PFSK-1 (cell line): ENCODE measurements at regions not wholly inside any gene's neighbourhood (a gene's known extent, or its start where the extent isn't known, plus 50 kb on each side); places are given as distances from the start of the nearest gene placed in this dataset.

Experiments used
- FOXP2 ChIP-seq: optimal IDR thresholded peaks from 2 replicates; pipeline ENCODE3; 2011; ENCODE audit warnings: borderline replicate concordance, control low read depth, inconsistent platforms; ENCODE audit not compliant: insufficient read depth; ENCODE audit errors: extremely low read length, extremely low read depth
- POLR2AphosphoS5 ChIP-seq: IDR thresholded peaks from 2 replicates; pipeline ENCODE4 v1.6.1; 2012; ENCODE audit warnings: low read depth, mild to moderate bottlenecking, control low read depth, low read length, moderate library complexity
- REST ChIP-seq, 2 experiments: IDR thresholded peaks; 2 replicates each; pipeline versions ENCODE4 v1.6.1 to v1.8.0; 2011 to 2012; ENCODE audit warnings: low read depth in 2 of 2, low read length in 2 of 2, control low read depth in 1 of 2, inconsistent platforms in 1 of 2, mild to moderate bottlenecking in 1 of 2, moderate library complexity in 1 of 2; ENCODE audit not compliant: insufficient read depth in 1 of 2
- SIN3A ChIP-seq: IDR thresholded peaks from 2 replicates; pipeline ENCODE4 v1.6.1; 2012; ENCODE audit warnings: mild to moderate bottlenecking, low read length, moderate library complexity, borderline replicate concordance; ENCODE audit not compliant: insufficient read depth
- TAF1 ChIP-seq: IDR thresholded peaks from 2 replicates; pipeline ENCODE4 v1.6.1; 2012; ENCODE audit warnings: low read length, control low read depth, borderline replicate concordance; ENCODE audit not compliant: insufficient read depth

GRCh38 chr13:110062777-110063442 lies 244.0 kb downstream of the COL4A1 start:
- no peak for TF ChIP-seq REST (IDR thresholded peaks at IDR 0.05; ENCODE audit: insufficient read depth in 1 of 2, low read depth in 2 of 2, low read length in 2 of 2)
- TF ChIP-seq POLR2AphosphoS5 = no peak
- no peak for TF ChIP-seq TAF1
- TF ChIP-seq SIN3A = no peak
- TF ChIP-seq FOXP2 = no peak
